ENCODE measurements at regions not wholly inside any gene's neighbourhood (a gene's known extent, or its start where the extent isn't known, plus 50 kb on each side); places are given as distances from the start of the nearest gene placed in this dataset.

- Histone ChIP-seq H3K27me3 (ENCODE audit: low read length) (no peaks in the 10 kb centered on the region), H3K36me3 (ENCODE audit: low read length) (no peaks in the 10 kb centered on the region), H3K9me2 (replicated peaks; ENCODE audit: insufficient read depth, low read length) (no peaks in the 10 kb centered on the region), H3K9me3 (ENCODE audit: insufficient read depth, low read length) (no peaks in the 10 kb centered on the region), H3K27ac (ENCODE audit: low read depth, low read length) (no peak overlapping the region), H3K79me2 (ENCODE audit: insufficient read depth, low read length) (no peaks in the 10 kb centered on the region), H3F3A (ENCODE audit: insufficient read depth) (no peaks in the 10 kb centered on the region), H2AFZ (ENCODE audit: low read depth, low read length, severe bottlenecking) (no peak overlapping the region), H3K4me3 (ENCODE audit: insufficient read depth, low read length, poor library complexity, severe bottlenecking) (no peak overlapping the region), H4K20me1 (ENCODE audit: low read depth, low read length) (no peaks in the 10 kb centered on the region), H3K9ac (ENCODE audit: low read length) (no peak overlapping the region), H3K4me2 (ENCODE audit: low read depth, low read length, poor library complexity, severe bottlenecking) (no peak overlapping the region)
- TF ChIP-seq CTCF (IDR thresholded peaks at IDR 0.05; ENCODE audit: insufficient read depth, low read length, poor library complexity, severe bottlenecking) (no peak), EZH2phosphoT487 (conservative IDR thresholded peaks at IDR 0.05; ENCODE audit: low read length) (no peak)
Measured at GRCh38 chr4:24237709-24238108, 346.6 kb downstream of the DHX15 start.

- no peaks in the 10 kb centered on the region for H3K36me3 ChIP-seq (ENCODE audit: low read length)
- no peak overlapping the region for H3K4me2 ChIP-seq (ENCODE audit: low read depth, low read length, poor library complexity, severe bottlenecking)
- H3K9me2 ChIP-seq (replicated peaks; ENCODE audit: insufficient read depth, low read length), result no peaks in the 10 kb centered on the region
- no peak overlapping the region for H3K9ac ChIP-seq (ENCODE audit: low read length)
- H3F3A ChIP-seq (ENCODE audit: insufficient read depth), result no peaks in the 10 kb centered on the region
- no peaks in the 10 kb centered on the region for H3K27me3 ChIP-seq (ENCODE audit: low read length)
- H2AFZ ChIP-seq (ENCODE audit: low read depth, low read length, severe bottlenecking), result no peak overlapping the region
- no peaks in the 10 kb centered on the region for H4K20me1 ChIP-seq (ENCODE audit: low read depth, low read length)
- no peaks in the 10 kb centered on the region for H3K79me2 ChIP-seq (ENCODE audit: insufficient read depth, low read length)
- TF ChIP-seq EZH2phosphoT487 (conservative IDR thresholded peaks at IDR 0.05; ENCODE audit: low read length) (no peak), CTCF (IDR thresholded peaks at IDR 0.05; ENCODE audit: insufficient read depth, low read length, poor library complexity, severe bottlenecking) (no peak)
- H3K9me3 ChIP-seq (ENCODE audit: insufficient read depth, low read length), result no peaks in the 10 kb centered on the region
- no peak overlapping the region for H3K4me3 ChIP-seq (ENCODE audit: insufficient read depth, low read length, poor library complexity, severe bottlenecking)
- no peak overlapping the region for H3K27ac ChIP-seq (ENCODE audit: low read depth, low read length)
Measured at GRCh38 chr4:24236532-24236931, 346.7 kb upstream of the PPARGC1A start.

GRCh38 chr4:24236120-24236519 is 346.3 kb upstream of the PPARGC1A start:
- Histone ChIP-seq H3K79me2 (ENCODE audit: insufficient read depth, low read length) (no peaks in the 10 kb centered on the region), H3K9me3 (ENCODE audit: insufficient read depth, low read length) (no peaks in the 10 kb centered on the region), H3K27me3 (ENCODE audit: low read length) (no peaks in the 10 kb centered on the region), H3K4me3 (ENCODE audit: insufficient read depth, low read length, poor library complexity, severe bottlenecking) (no peak overlapping the region), H4K20me1 (ENCODE audit: low read depth, low read length) (no peaks in the 10 kb centered on the region), H3K27ac (ENCODE audit: low read depth, low read length) (no peak overlapping the region), H3K9me2 (replicated peaks; ENCODE audit: insufficient read depth, low read length) (no peaks in the 10 kb centered on the region), H3K9ac (ENCODE audit: low read length) (no peak overlapping the region), H2AFZ (ENCODE audit: low read depth, low read length, severe bottlenecking) (no peak overlapping the region), H3F3A (ENCODE audit: insufficient read depth) (no peaks in the 10 kb centered on the region), H3K4me2 (ENCODE audit: low read depth, low read length, poor library complexity, severe bottlenecking) (no peak overlapping the region), H3K36me3 (ENCODE audit: low read length) (no peaks in the 10 kb centered on the region)
- TF ChIP-seq EZH2phosphoT487 (conservative IDR thresholded peaks at IDR 0.05; ENCODE audit: low read length) (no peak), CTCF (IDR thresholded peaks at IDR 0.05; ENCODE audit: insufficient read depth, low read length, poor library complexity, severe bottlenecking) (no peak)

Data from SU-DHL-6 (cell line).